AG04449 (cell line): ENCODE measurements at regions not wholly inside any gene's neighbourhood (a gene's known extent, or its start where the extent isn't known, plus 50 kb on each side); places are given as distances from the start of the nearest gene placed in this dataset.

Experiments
- CTCF ChIA-PET: fragments of 350-600 bp; formaldehyde crosslinking; extraction: SDS; loops from one replicate; lab custom pipeline; 2021; ENCODE audit warnings: antibody characterized with exemption; lab: Yijun Ruan, JAX
- POLR2A ChIA-PET: fragments of 400-600, 350-600 bp; formaldehyde crosslinking; extraction: SDS; loops from one replicate; lab custom pipeline; 2020; ENCODE audit warnings: antibody characterized with exemption, inconsistent platforms; lab: Yijun Ruan, JAX
- DNase-seq: peaks from one replicate; pipeline ENCODE4 v3.0.0-alpha.2; 2010; ENCODE audit warnings: low read depth, low spot score
- H3K4me3 ChIP-seq: 2 replicates; pipeline ENCODE4 v1.5.1; 2011; ENCODE audit warnings: low read depth, mild to moderate bottlenecking, control low read depth, low read length
- CTCF ChIP-seq: IDR thresholded peaks from one replicate; pipeline ENCODE4 v1.5.1; 2011; ENCODE audit warnings: mild to moderate bottlenecking, moderate library complexity, low read length, control low read depth, inconsistent platforms; ENCODE audit not compliant: insufficient read depth; ENCODE audit errors: missing control alignments

DNA sequence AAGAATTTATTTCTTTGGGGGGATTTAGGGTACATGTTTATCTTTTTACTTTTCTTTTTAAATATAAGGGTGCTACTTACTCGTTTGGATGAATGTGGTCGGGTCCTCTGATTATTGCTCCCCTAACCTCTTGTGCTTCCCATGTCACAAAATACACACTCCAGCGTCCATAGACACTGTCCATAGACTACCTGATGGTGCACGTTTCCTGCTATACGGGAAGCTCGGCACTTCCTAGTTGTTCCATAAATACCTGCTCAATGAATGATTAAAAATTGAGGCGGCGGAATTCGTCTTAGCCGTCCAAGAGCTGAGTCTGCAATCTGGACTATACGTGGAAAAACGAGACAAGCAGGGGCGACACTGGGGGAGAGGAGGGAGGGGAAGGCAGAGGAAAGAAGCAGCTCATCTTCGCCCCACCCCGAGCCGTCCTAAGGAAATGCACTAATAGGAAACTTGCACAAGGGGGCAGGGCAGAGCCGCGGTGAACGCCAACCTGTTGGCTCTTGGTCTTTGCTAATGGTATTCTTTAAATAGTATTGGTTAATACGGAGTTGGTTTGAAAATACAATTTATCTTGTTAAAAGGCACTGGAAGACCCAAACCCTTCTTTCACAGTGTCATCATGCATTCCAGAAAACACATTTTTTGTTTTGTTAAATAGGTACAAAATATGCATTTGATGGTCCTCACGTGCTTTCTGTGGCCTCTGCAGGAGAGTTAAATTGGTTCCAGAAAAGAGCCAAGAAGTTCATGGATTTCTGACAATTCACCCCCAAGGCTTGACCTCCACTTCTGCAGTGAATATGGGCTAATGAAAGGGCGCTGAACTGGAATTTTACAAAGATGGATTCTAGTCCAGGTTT is 73.0 kb upstream of the KCTD1 start:
- ChIA-PET CTCF (interaction anchor here (0.7 to 1.7 kb wide), 4 partner anchors 28 to 238 kb away, joined by 3 to 6 read pairs (median 3); no protein-coding TSS in a partner anchor), POLR2A (no interaction called here)
- DNase-seq = no peak
- H3K4me3 ChIP-seq = no peak overlapping the region
- TF ChIP-seq CTCF = peak; percentile 41

GRCh38 chr18:26619350-26619749 is 71.0 kb upstream of the KCTD1 start:
- no peak for TF ChIP-seq CTCF
- H3K4me3 ChIP-seq = no peak overlapping the region
- POLR2A ChIA-PET = no interaction called here
- no peak for DNase-seq
- CTCF ChIA-PET = no interaction called here

DNA sequence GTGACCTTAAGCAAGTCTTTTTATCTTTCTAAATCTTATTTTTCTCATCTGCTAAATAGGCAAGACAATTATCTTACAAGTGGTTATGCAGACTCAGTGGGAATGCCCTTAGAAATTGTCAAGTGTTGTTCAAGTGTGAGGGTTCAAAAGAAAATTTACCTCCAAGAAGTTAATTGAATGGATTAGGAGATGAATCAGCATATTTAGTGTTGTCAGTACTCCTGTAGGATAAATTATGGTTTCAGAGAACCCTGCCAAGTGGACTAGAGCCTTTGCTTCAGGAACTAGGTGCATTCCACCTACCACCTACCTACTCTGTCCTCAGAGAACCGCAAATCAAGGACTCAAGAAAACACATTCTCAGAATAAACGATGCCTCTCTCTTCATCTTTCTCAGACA is 69.8 kb upstream of the KCTD1 start:
- no peak overlapping the region for H3K4me3 ChIP-seq
- ChIA-PET POLR2A (no interaction called here), CTCF (no interaction called here)
- no peak for DNase-seq
- no peak for TF ChIP-seq CTCF

DNA sequence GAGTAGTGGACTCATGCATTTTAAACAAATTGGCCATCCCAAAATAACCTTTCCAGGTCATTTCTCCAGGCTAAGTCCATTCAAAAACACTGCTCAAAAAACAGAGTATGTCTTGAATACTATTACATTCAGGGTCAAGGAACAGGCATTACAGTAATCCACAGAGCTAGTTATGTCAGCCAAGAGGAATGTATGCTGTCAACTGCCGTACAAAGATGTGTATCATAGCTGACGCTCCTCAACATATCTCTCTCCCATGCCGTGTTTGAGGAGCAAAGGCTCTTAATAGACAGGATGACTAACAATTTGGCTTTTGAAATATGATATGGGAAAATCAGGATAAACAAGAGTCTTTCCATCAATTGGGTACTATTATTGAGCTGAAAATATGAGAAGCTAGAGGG is 68.8 kb upstream of the KCTD1 start:
- CTCF ChIA-PET = no interaction called here
- DNase-seq = peak; percentile 84
- no peak overlapping the region for H3K4me3 ChIP-seq
- POLR2A ChIA-PET = no interaction called here
- no peak for TF ChIP-seq CTCF

DNA sequence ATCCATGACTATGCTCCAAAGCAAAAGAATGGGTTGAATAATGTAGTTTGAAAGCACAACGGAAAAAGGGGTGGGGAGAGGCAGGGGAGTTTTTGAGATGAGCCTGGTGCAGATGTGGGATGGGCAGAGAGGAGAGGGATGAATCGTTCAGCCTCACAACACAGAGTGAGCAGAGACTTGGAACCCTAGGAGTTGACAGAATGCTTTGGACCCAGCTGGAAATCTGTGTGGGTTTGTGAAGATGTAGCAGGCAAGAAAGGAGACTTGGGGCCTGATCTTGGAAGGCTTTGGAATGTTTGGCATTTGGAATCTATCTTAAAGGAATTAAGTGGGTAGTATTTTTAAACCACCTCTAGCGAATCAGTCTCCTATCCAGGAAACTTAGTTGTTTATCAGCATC is 66.0 kb upstream of the KCTD1 start:
- ChIA-PET CTCF (no interaction called here), POLR2A (no interaction called here)
- TF ChIP-seq CTCF = no peak

More for the DNA sequence above, 66.0 kb upstream of the KCTD1 start:
- H3K4me3 ChIP-seq = no peak overlapping the region
- DNase-seq = no peak
